ENCODE measurements at regions not wholly inside any gene's neighbourhood (a gene's known extent, or its start where the extent isn't known, plus 50 kb on each side); places are given as distances from the start of the nearest gene placed in this dataset.

DNA sequence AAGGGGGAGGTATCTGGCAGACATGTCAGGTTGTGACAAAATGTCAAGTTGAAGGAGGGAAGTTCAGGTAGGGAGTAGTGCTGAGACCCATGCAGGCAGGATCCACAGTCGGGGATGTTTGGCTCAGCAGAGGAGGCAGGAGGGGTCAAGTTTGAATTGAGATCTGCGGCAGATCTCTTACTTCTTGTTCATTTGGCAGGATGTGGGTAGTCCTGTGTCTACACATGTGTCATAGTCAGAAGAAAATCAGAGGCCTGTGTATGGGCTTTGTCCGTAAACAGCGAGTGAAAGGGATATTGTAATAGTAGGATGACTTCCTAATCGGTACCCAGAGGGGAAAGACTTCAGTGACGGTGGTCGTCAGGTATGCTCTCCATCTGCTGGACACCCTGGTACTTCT, 203.8 kb upstream of the MTPN start:
- TF ChIP-seq POLR2A (IDR thresholded peaks at IDR 0.05), result no peak
- TF ChIP-seq, protein P1, sequence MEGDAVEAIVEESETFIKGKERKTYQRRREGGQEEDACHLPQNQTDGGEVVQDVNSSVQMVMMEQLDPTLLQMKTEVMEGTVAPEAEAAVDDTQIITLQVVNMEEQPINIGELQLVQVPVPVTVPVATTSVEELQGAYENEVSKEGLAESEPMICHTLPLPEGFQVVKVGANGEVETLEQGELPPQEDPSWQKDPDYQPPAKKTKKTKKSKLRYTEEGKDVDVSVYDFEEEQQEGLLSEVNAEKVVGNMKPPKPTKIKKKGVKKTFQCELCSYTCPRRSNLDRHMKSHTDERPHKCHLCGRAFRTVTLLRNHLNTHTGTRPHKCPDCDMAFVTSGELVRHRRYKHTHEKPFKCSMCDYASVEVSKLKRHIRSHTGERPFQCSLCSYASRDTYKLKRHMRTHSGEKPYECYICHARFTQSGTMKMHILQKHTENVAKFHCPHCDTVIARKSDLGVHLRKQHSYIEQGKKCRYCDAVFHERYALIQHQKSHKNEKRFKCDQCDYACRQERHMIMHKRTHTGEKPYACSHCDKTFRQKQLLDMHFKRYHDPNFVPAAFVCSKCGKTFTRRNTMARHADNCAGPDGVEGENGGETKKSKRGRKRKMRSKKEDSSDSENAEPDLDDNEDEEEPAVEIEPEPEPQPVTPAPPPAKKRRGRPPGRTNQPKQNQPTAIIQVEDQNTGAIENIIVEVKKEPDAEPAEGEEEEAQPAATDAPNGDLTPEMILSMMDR (IDR thresholded peaks at IDR 0.05 in 4 of 5, conservative IDR thresholded peaks at IDR 0.05 in 1 of 5), result no peak

All from gastrocnemius medialis (tissue), 4 donors.